Fibroblast of lung (primary cell): ENCODE measurements at regions not wholly inside any gene's neighbourhood (a gene's known extent, or its start where the extent isn't known, plus 50 kb on each side); places are given as distances from the start of the nearest gene placed in this dataset.

ENCODE experiments used
- EZH2 ChIP-seq: IDR thresholded peaks from 2 replicates; pipeline ENCODE4 v1.5.1; 2012; ENCODE audit warnings: low read length, control low read depth, mild to moderate bottlenecking; ENCODE audit errors: missing control alignments
- TF ChIP-seq, protein P1 (sequence below), 2 donors: IDR thresholded peaks in 1 of 2; conservative IDR thresholded peaks in 1 of 2; 1 replicate in 1 of 2; 2 replicates in 1 of 2; pipeline ENCODE4 v1.5.1; 2011 to 2012; ENCODE audit warnings: low read length in 2 of 2, control low read depth in 1 of 2, inconsistent platforms in 1 of 2, low read depth in 1 of 2, mild to moderate bottlenecking in 1 of 2

DNA sequence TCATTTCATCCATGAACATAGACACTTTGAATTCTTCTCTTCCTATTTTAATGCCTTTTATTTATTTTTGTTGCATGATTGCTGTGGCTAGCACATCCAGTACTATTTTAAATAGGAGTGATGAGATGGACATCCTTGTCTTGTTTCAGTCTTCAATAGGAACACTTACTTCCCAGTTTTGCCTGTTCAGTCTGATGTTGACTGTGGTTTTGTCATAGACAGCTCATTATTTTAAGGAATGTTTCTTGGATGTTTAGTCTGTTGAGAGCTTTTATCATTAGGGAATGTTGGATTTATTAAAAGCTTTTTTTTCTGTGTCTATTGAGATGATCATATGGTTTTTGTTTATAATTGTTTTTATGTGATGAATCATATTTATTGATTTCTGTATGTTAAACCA, 586.6 kb downstream of the SLITRK1 start:
- TF ChIP-seq, protein P1, sequence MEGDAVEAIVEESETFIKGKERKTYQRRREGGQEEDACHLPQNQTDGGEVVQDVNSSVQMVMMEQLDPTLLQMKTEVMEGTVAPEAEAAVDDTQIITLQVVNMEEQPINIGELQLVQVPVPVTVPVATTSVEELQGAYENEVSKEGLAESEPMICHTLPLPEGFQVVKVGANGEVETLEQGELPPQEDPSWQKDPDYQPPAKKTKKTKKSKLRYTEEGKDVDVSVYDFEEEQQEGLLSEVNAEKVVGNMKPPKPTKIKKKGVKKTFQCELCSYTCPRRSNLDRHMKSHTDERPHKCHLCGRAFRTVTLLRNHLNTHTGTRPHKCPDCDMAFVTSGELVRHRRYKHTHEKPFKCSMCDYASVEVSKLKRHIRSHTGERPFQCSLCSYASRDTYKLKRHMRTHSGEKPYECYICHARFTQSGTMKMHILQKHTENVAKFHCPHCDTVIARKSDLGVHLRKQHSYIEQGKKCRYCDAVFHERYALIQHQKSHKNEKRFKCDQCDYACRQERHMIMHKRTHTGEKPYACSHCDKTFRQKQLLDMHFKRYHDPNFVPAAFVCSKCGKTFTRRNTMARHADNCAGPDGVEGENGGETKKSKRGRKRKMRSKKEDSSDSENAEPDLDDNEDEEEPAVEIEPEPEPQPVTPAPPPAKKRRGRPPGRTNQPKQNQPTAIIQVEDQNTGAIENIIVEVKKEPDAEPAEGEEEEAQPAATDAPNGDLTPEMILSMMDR (conservative IDR thresholded peaks at IDR 0.05 in 1 of 2, IDR thresholded peaks at IDR 0.05 in 1 of 2; ENCODE audit: low read depth in 1 of 2, low read length in 2 of 2) = no peak
- no peak for TF ChIP-seq EZH2
